HG03025 (cell line): ENCODE measurements at regions not wholly inside any gene's neighbourhood (a gene's known extent, or its start where the extent isn't known, plus 50 kb on each side); places are given as distances from the start of the nearest gene placed in this dataset.

ENCODE experiments used
- ATAC-seq: cut with Tn5 transposase; IDR thresholded peaks from one replicate; pipeline ENCODE4 v1.9.1; 2021; ENCODE audit warnings: mild to moderate bottlenecking, moderate library complexity; ENCODE audit not compliant: unreplicated experiment, low FRiP score

GRCh38 chr6:137434640-137435039, 59.6 kb downstream of the OLIG3 start:
- ATAC-seq: no peak

- peak; percentile 89 for ATAC-seq
Observed at GRCh38 chr6:137432054-137432611, 62.1 kb downstream of the OLIG3 start.

- ATAC-seq: peak; percentile 47
Observed at GRCh38 chr6:137430954-137431353, 63.2 kb downstream of the OLIG3 start.

GRCh38 chr6:137427656-137428290, 66.4 kb downstream of the OLIG3 start:
- ATAC-seq: no peak

GRCh38 chr6:137426007-137426689, 68.0 kb downstream of the OLIG3 start:
- ATAC-seq: no peak

GRCh38 chr6:137424251-137424650, 69.9 kb downstream of the OLIG3 start:
- no peak for ATAC-seq

- ATAC-seq: no peak
Observed at GRCh38 chr6:137423451-137424168, 70.6 kb downstream of the OLIG3 start.

GRCh38 chr6:137417396-137417795, 76.8 kb downstream of the OLIG3 start:
- no peak for ATAC-seq

GRCh38 chr6:137416376-137417109, 77.7 kb downstream of the OLIG3 start:
- ATAC-seq: no peak

GRCh38 chr6:137415834-137416190, 78.4 kb downstream of the OLIG3 start:
- no peak for ATAC-seq

GRCh38 chr6:137415127-137415833, 78.9 kb downstream of the OLIG3 start:
- peak; percentile 79 for ATAC-seq

- no peak for ATAC-seq
Observed at GRCh38 chr6:137414599-137414998, 79.6 kb downstream of the OLIG3 start.

GRCh38 chr6:137413482-137413881, 80.7 kb downstream of the OLIG3 start:
- no peak for ATAC-seq

GRCh38 chr6:137412562-137412961, 81.6 kb downstream of the OLIG3 start:
- ATAC-seq: no peak

- no peak for ATAC-seq
Observed at GRCh38 chr6:137409266-137409777, 84.9 kb downstream of the OLIG3 start.

- no peak for ATAC-seq
Observed at GRCh38 chr6:137407816-137408215, 86.4 kb downstream of the OLIG3 start.

- ATAC-seq: no peak
Observed at GRCh38 chr6:137405806-137406205, 88.4 kb downstream of the OLIG3 start.

- no peak for ATAC-seq
Observed at GRCh38 chr6:137403855-137404254, 90.3 kb downstream of the OLIG3 start.

- no peak for ATAC-seq
Observed at GRCh38 chr6:137403443-137403842, 90.8 kb downstream of the OLIG3 start.

GRCh38 chr6:137402143-137402680, 92.0 kb downstream of the OLIG3 start:
- ATAC-seq: no peak
